Psoas muscle (tissue), 7 donors: ENCODE measurements at regions not wholly inside any gene's neighbourhood (a gene's known extent, or its start where the extent isn't known, plus 50 kb on each side); places are given as distances from the start of the nearest gene placed in this dataset.

ENCODE experiments used
- ATAC-seq, 4 donors: fragments of 200-7000 bp; cut with Tn5 transposase; one replicate each; pipeline ENCODE4 v1.9.1; 2020; ENCODE audit warnings: moderate library complexity in 3 of 4, mild to moderate bottlenecking in 2 of 4
- DNase-seq, 2 donors: peaks; one replicate each; pipeline ENCODE4 v3.0.0-alpha.2; 2020
- H3K27ac ChIP-seq: fragments of 200-600 bp; one replicate; pipeline ENCODE4 v1.8.0; 2022
- H3K27me3 ChIP-seq, 3 donors: fragments of 200-600 bp in 1 of 3; one replicate each; pipeline versions ENCODE4 v1.6.1 to v1.8.0; 2013 to 2022; ENCODE audit warnings: low read length in 2 of 3, mild to moderate bottlenecking in 2 of 3, moderate library complexity in 1 of 3; ENCODE audit not compliant: insufficient read depth in 3 of 3
- H3K36me3 ChIP-seq, 2 donors: fragments of 200-600 bp in 1 of 2; one replicate each; pipeline versions ENCODE4 v1.6.1 to v1.8.0; 2013 to 2022; ENCODE audit warnings: low read depth in 1 of 2, mild to moderate bottlenecking in 1 of 2, moderate library complexity in 1 of 2; ENCODE audit not compliant: insufficient read depth in 1 of 2
- H3K4me1 ChIP-seq: fragments of 200-600 bp; one replicate; pipeline ENCODE4 v1.8.0; 2022
- H3K4me3 ChIP-seq: fragments of 200-600 bp; one replicate; pipeline ENCODE4 v1.8.0; 2022; ENCODE audit warnings: mild to moderate bottlenecking
- H3K9me3 ChIP-seq: fragments of 200-600 bp; one replicate; pipeline ENCODE4 v1.8.0; 2022
- WGBS, 3 donors: extraction: QIAGEN DNeasy Blood & Tissue Kit; methylation state at CpG; one replicate each; pipeline versions ENCODE4 v1.1.6 to v1.1.7; 2013; 5-methylcytosine and 5-hydroxymethylcytosine counted together
- intact Hi-C, 2 donors: fragments of 100-400 bp; cut with DNase I; formaldehyde crosslinking; loops; one replicate each; pipeline versions ENCODE4 v1.11.0 to v1.14.2; 2022
- TF ChIP-seq, protein P1 (sequence below): fragments of 200-600 bp; IDR thresholded peaks from one replicate; pipeline ENCODE4 v1.8.0; 2022; ENCODE audit warnings: antibody characterized with exemption
- donor health status: healthy with polysubstance abuse.
- donor health status: DM: no; HTN: no; CAD: no; lungs with moderate emphysema.
- donor health status: Bipolar disorder and iron deficiency.
- donor health status: healthy.
- donor health status: DM: yes; HTN: yes; CAD: no.
- donor health status: DM: no; HTN: no; CAD: no.
- donor health status: DM: yes; HTN: yes; CAD: no.

DNA sequence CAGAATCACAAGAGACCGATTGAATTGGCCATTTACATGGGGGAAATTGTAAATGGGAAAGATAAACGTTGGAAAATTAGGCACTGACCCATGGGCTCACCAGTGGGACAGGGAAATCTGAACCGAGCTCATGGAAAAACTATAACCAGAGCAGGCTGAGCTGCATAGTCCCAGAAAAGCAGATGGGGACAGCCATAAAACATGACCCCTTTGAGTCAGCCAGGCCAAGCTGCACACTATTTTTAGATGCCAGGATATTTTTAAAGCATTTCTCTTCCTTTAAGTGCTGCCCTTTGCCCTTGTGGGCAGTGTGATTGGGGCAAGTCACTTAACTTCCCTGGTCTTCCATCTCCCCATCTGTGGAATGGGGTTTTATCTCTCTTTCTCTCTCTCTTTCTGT is 184.1 kb downstream of the FOXD2 start:
- peak in 2 of 4 donors; percentile 59 to 68 for ATAC-seq
- no peak for DNase-seq
- Histone ChIP-seq H3K27ac (no peak overlapping the region), H3K4me3 (no peak overlapping the region), H3K36me3 (no peaks in the 10 kb centered on the region), H3K4me1 (peaks cover 9% of the 10 kb centered on the region), H3K27me3 (no peaks in the 10 kb centered on the region), H3K9me3 (no peaks in the 10 kb centered on the region)
- TF ChIP-seq, protein P1, sequence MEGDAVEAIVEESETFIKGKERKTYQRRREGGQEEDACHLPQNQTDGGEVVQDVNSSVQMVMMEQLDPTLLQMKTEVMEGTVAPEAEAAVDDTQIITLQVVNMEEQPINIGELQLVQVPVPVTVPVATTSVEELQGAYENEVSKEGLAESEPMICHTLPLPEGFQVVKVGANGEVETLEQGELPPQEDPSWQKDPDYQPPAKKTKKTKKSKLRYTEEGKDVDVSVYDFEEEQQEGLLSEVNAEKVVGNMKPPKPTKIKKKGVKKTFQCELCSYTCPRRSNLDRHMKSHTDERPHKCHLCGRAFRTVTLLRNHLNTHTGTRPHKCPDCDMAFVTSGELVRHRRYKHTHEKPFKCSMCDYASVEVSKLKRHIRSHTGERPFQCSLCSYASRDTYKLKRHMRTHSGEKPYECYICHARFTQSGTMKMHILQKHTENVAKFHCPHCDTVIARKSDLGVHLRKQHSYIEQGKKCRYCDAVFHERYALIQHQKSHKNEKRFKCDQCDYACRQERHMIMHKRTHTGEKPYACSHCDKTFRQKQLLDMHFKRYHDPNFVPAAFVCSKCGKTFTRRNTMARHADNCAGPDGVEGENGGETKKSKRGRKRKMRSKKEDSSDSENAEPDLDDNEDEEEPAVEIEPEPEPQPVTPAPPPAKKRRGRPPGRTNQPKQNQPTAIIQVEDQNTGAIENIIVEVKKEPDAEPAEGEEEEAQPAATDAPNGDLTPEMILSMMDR, result no peak
- intact Hi-C loops, result no loop called here
- 19 to 21% (median 21%) methylated on average over 3 of the region's 3 CpGs for WGBS, 3 donors

DNA sequence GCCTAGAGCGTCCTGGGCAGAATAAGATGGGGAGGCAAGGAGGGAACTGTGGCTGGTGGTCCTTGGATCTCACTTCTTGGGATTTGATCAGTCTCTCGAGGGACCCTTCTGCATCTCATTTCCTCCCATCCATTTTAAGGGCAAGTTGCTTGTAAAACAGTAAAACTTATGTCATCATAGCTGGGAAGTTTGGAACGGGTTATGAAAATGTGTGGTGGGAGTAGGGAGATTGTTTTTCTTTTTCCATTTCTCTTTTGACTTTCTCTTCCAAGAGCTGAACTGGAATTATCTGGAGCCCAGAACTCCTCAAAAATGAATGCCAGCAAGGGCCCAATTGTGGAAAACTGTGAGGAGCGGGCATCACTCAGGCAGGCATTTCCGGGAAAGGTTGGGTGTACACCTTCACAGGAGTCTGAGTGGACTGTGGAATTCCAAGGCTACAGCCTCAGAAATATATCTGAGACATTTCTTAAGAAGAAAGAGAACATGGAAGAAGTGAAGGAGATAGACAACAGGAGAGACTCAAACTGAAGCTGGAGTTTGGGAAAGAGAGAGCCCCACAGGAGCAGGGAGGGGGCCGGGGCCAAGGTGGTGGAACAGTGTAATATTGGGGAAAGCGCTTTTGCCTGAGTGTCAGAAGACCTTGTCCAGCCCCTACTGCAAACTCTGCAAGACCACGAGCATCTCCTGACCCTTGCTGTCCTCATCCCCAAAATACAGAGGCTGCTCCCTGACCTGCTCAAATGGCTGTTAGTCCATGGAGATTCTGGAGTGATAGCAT is 185.1 kb downstream of the FOXD2 start:
- H3K27me3 ChIP-seq, result no peaks in the 10 kb centered on the region

DNA sequence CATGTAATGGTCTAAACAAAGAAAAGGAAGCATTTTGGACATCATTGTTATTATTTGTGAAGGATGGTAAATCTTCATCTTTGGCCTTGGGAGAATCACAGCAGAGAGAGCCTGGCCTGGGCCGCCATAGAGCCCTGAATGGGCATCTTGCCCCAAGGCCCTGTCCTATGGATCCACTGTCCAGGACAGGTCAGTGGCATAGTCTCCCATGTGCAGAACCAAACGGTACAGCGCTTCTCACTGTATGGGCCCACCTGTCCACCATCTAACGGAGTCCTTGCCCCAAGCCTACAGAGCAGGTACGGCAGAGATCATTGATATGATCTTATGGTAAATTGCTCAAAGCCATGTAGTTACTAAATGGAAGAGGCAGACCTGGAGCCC is 185.7 kb downstream of the FOXD2 start:
- ATAC-seq, result no peak
- Histone ChIP-seq H3K4me3 (no peak overlapping the region), H3K27ac (no peak overlapping the region), H3K36me3 (no peaks in the 10 kb centered on the region), H3K4me1 (peaks cover 9% of the 10 kb centered on the region), H3K9me3 (no peaks in the 10 kb centered on the region), H3K27me3 (no peaks in the 10 kb centered on the region)
- TF ChIP-seq, protein P1, result no peak
- WGBS, 3 donors, result 94 to 99% (median 95%) methylated on average over 5 of the region's 5 CpGs
- intact Hi-C loops, result no loop called here
- DNase-seq, result no peak

More for the DNA sequence above, 185.1 kb downstream of the FOXD2 start:
- 86 to 88% (median 87%) methylated on average over 8 of the region's 8 CpGs for WGBS, 3 donors
- Histone ChIP-seq H3K36me3 (no peaks in the 10 kb centered on the region), H3K4me3 (no peak overlapping the region), H3K27ac (no peak overlapping the region), H3K4me1 (peaks cover 9% of the 10 kb centered on the region), H3K9me3 (no peaks in the 10 kb centered on the region)
- ATAC-seq (no peak), DNase-seq (no peak)
- intact Hi-C loops, result no loop called here
- TF ChIP-seq, protein P1, result no peak

DNA sequence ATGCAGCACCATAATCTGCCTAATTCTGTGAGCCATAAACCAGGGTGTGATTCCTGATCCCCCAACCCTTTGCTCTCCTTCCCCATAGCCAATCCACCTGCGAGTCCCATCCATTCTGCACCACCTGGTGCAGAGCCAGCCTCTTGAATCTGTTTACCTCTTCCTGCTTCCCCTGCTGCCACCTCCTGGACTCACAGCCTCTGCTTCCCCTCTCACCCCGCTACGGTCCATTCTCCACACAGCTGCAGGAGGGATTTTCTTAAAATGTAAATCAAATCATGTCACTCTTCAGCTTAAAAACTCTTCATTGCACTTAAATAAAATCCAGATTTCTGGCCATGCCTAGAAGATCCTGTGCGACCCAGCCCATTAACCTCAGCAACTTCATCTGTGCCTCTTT is 186.7 kb downstream of the FOXD2 start:
- ATAC-seq, result no peak
- Histone ChIP-seq H3K4me1 (peaks cover 5% of the 10 kb centered on the region), H3K4me3 (no peak overlapping the region), H3K36me3 (no peaks in the 10 kb centered on the region), H3K27me3 (no peaks in the 10 kb centered on the region), H3K27ac (no peak overlapping the region), H3K9me3 (no peaks in the 10 kb centered on the region)
- no peak for DNase-seq
- TF ChIP-seq, protein P1, result no peak
- intact Hi-C loops, result no loop called here
- WGBS, 3 donors, result 58 to 66% (median 60%) methylated on average over 4 of the region's 4 CpGs

DNA sequence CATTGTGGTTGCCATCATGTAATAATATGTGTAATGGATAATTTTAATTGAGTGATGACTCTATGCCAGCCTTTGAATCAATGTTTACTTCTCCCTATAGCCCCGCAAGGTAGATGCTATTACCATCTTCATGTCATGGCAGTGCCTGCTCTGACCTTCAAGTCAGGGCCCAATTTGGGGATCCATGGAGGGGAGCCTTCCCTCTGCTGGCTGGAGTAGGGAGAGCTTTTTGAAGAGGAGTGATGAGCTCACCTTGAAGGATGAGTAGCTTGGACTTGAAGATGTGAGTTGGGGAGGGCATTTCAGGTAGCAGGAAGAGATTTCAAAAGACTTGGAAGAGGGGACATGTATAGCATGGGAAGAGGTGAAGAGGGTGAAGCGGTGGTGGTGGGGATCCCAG is 189.2 kb downstream of the FOXD2 start:
- Histone ChIP-seq H3K9me3 (no peaks in the 10 kb centered on the region), H3K36me3 (no peaks in the 10 kb centered on the region), H3K4me3 (no peak overlapping the region), H3K4me1 (peaks cover 4% of the 10 kb centered on the region), H3K27me3 (no peaks in the 10 kb centered on the region), H3K27ac (no peak overlapping the region)
- TF ChIP-seq, protein P1, result no peak
- WGBS, 3 donors, result 93 to 99% (median 94%) methylated on average over 2 of the region's 2 CpGs
- DNase-seq (no peak), ATAC-seq (no peak)
- intact Hi-C loops, result no loop called here
